H1 (cell line): ENCODE measurements at regions not wholly inside any gene's neighbourhood (a gene's known extent, or its start where the extent isn't known, plus 50 kb on each side); places are given as distances from the start of the nearest gene placed in this dataset.

Experiments used
- CTCF ChIA-PET: fragments of 300-600 bp; sonication (Branson Sonifier 250); formaldehyde crosslinking; loops from one replicate; lab custom pipeline; 2021; ENCODE audit not compliant: partially characterized antibody; lab: Charles Lee
- POLR2A ChIA-PET: fragments of 300-600 bp; sonication (Branson Sonifier 250); formaldehyde crosslinking; loops from one replicate; lab custom pipeline; 2021; ENCODE audit warnings: inconsistent platforms; ENCODE audit not compliant: partially characterized antibody; lab: Charles Lee
- DNase-seq, 2 experiments: peaks; one replicate each; pipeline versions ENCODE4 v3.0.0 to v3.0.0-alpha.2; 2010 to 2022; ENCODE audit warnings: low spot score in 2 of 2, low read depth in 1 of 2, mixed read lengths in 1 of 2
- FAIRE-seq: peaks from 2 replicates; lab custom pipeline; 2011; peaks lifted over from hg19 to GRCh38; lab: Jason Lieb, UNC
- H2AFZ ChIP-seq: 2 replicates; pipeline ENCODE4 v1.8.1; 2012; ENCODE audit warnings: low read length, inconsistent platforms
- H2AK5ac ChIP-seq: 2 replicates; pipeline ENCODE4 v1.6.1; 2013; ENCODE audit warnings: low read depth, low read length
- H2BK120ac ChIP-seq: replicated peaks from 2 replicates; pipeline ENCODE3; 2013; ENCODE audit warnings: low read depth, low read length, inconsistent platforms
- H2BK12ac ChIP-seq: 2 replicates; pipeline ENCODE4 v1.6.1; 2013; ENCODE audit warnings: low read depth, low read length
- H2BK15ac ChIP-seq: 2 replicates; pipeline ENCODE4 v1.6.1; 2013; ENCODE audit warnings: low read length
- H2BK20ac ChIP-seq: 2 replicates; pipeline ENCODE4 v1.6.1; 2013; ENCODE audit warnings: low read length
- H2BK5ac ChIP-seq: 2 replicates; pipeline ENCODE4 v1.6.1; 2013; ENCODE audit warnings: low read depth, low read length
- H3K14ac ChIP-seq: 2 replicates; pipeline ENCODE4 v1.6.1; 2013; ENCODE audit warnings: inconsistent platforms; ENCODE audit not compliant: insufficient read length
- H3K18ac ChIP-seq: 2 replicates; pipeline ENCODE4 v1.6.1; 2013; ENCODE audit warnings: low read length; ENCODE audit errors: extremely low read depth
- H3K23ac ChIP-seq: 2 replicates; pipeline ENCODE4 v1.6.1; 2013; ENCODE audit warnings: inconsistent platforms; ENCODE audit not compliant: insufficient read length
- H3K23me2 ChIP-seq: 2 replicates; pipeline ENCODE4 v1.6.1; 2013; ENCODE audit warnings: low read depth, low read length
- H3K27ac ChIP-seq: 2 replicates; pipeline ENCODE4 v1.6.1; 2011; ENCODE audit warnings: low read depth, low read length, inconsistent platforms
- H3K27me3 ChIP-seq, 4 experiments: replicated peaks in 1 of 4; 1 replicate in 1 of 4; 2 replicates in 3 of 4; pipeline versions ENCODE4 v1.6.1 to v1.8.1; 2011 to 2013; ENCODE audit warnings: low read length in 3 of 4, mild to moderate bottlenecking in 3 of 4, inconsistent platforms in 2 of 4, mixed read lengths in 2 of 4, moderate library complexity in 1 of 4; ENCODE audit not compliant: control insufficient read depth in 3 of 4, insufficient read depth in 3 of 4; ENCODE audit errors: extremely low read depth in 1 of 4
- H3K36me3 ChIP-seq, 4 experiments: 2 replicates each; pipeline versions ENCODE4 v1.6.1 to v1.8.1; 2011 to 2013; ENCODE audit warnings: mild to moderate bottlenecking in 4 of 4, low read length in 3 of 4, moderate library complexity in 2 of 4, control low read depth in 1 of 4, inconsistent platforms in 1 of 4; ENCODE audit not compliant: insufficient read depth in 4 of 4, control insufficient read depth in 2 of 4
- H3K4ac ChIP-seq: replicated peaks from 2 replicates; pipeline ENCODE3; 2013; ENCODE audit warnings: low read length, low read depth, mixed read lengths, inconsistent platforms; ENCODE audit not compliant: insufficient read length
- H3K4me1 ChIP-seq, 4 experiments: replicated peaks in 1 of 4; 1 replicate in 1 of 4; 2 replicates in 3 of 4; pipeline versions ENCODE4 v1.6.1 to v1.8.1; 2011 to 2013; ENCODE audit warnings: low read length in 3 of 4, inconsistent platforms in 2 of 4, mixed read lengths in 1 of 4; ENCODE audit not compliant: insufficient read depth in 4 of 4, control insufficient read depth in 3 of 4
- H3K4me2 ChIP-seq, 2 experiments: 2 replicates each; pipeline versions ENCODE4 v1.6.1 to v1.8.1; 2011 to 2013; ENCODE audit warnings: low read depth in 2 of 2, low read length in 2 of 2, control low read depth in 1 of 2, inconsistent platforms in 1 of 2, mild to moderate bottlenecking in 1 of 2; ENCODE audit not compliant: insufficient read depth in 1 of 2
- H3K4me3 ChIP-seq, 4 experiments: fragments of 200-600, 300-600 bp in 1 of 4; sonication (generic), shearing (Covaris generic), sonication (Bioruptor Twin) in 1 of 4; 2 replicates each; pipeline versions ENCODE4 v1.5.1 to v1.8.1; 2011 to 2016; ENCODE audit warnings: low read length in 4 of 4, low read depth in 3 of 4, control low read depth in 2 of 4, inconsistent platforms in 2 of 4, mild to moderate bottlenecking in 2 of 4, mixed read lengths in 1 of 4, moderate library complexity in 1 of 4; ENCODE audit not compliant: insufficient read depth in 2 of 4; ENCODE audit errors: extremely low read depth in 1 of 4
- H3K56ac ChIP-seq: replicated peaks from 2 replicates; pipeline ENCODE3; 2013; ENCODE audit warnings: low read depth, mild to moderate bottlenecking, mixed read lengths, low read length, inconsistent platforms; ENCODE audit not compliant: insufficient read length
- H3K79me1 ChIP-seq: 2 replicates; pipeline ENCODE4 v1.6.1; 2013; ENCODE audit warnings: low read depth, low read length, control low read depth
- H3K79me2 ChIP-seq, 2 experiments: 2 replicates each; pipeline versions ENCODE4 v1.6.1 to v1.8.1; 2012 to 2013; ENCODE audit warnings: low read length in 2 of 2, mild to moderate bottlenecking in 2 of 2, inconsistent platforms in 1 of 2; ENCODE audit not compliant: insufficient read depth in 2 of 2, control insufficient read depth in 1 of 2
- H3K9ac ChIP-seq, 4 experiments: replicated peaks in 1 of 4; 1 replicate in 1 of 4; 2 replicates in 3 of 4; pipeline versions ENCODE4 v1.6.1 to v1.8.1; 2011 to 2013; ENCODE audit warnings: low read depth in 3 of 4, low read length in 3 of 4, control low read depth in 2 of 4, mild to moderate bottlenecking in 2 of 4, moderate library complexity in 2 of 4, inconsistent platforms in 1 of 4; ENCODE audit errors: extremely low read depth in 1 of 4
- H3K9me3 ChIP-seq, 2 experiments: 2 replicates each; pipeline versions ENCODE4 v1.6.1 to v1.8.1; 2012 to 2013; ENCODE audit warnings: mild to moderate bottlenecking in 2 of 2, moderate library complexity in 2 of 2, control low read depth in 1 of 2, inconsistent platforms in 1 of 2, low read depth in 1 of 2, low read length in 1 of 2, mixed read lengths in 1 of 2; ENCODE audit not compliant: insufficient read depth in 2 of 2
- H4K20me1 ChIP-seq, 2 experiments: replicated peaks in 1 of 2; 2 replicates each; pipeline versions ENCODE3 to v1.8.1; 2011 to 2013; ENCODE audit warnings: inconsistent platforms in 2 of 2, low read length in 2 of 2, mild to moderate bottlenecking in 1 of 2; ENCODE audit not compliant: insufficient read depth in 2 of 2, control insufficient read depth in 1 of 2
- H4K5ac ChIP-seq: 2 replicates; pipeline ENCODE4 v1.6.1; 2013; ENCODE audit warnings: low read length, low read depth, mixed read lengths, inconsistent platforms; ENCODE audit not compliant: insufficient read length
- H4K8ac ChIP-seq: 2 replicates; pipeline ENCODE4 v1.8.0; 2013; ENCODE audit warnings: mild to moderate bottlenecking, moderate library complexity, low read length, inconsistent platforms; ENCODE audit not compliant: insufficient read depth; ENCODE audit errors: extremely low read depth
- H4K91ac ChIP-seq: replicated peaks from 2 replicates; pipeline ENCODE3; 2013; ENCODE audit warnings: low read length, mixed read lengths, inconsistent platforms; ENCODE audit not compliant: insufficient read length
- ASH2L ChIP-seq: fragments of 200-600, 300-600 bp; sonication (generic); IDR thresholded peaks from one replicate; pipeline ENCODE4 v1.7.1; 2017; ENCODE audit warnings: low read length
- BACH1 ChIP-seq: IDR thresholded peaks from 2 replicates; pipeline ENCODE4 v1.6.1; 2012; ENCODE audit warnings: low read length, improper control_type of control experiment
- BCL11A ChIP-seq, 2 experiments: IDR thresholded peaks; one replicate each; pipeline ENCODE4 v1.6.1; 2011; ENCODE audit warnings: low read depth in 2 of 2, low read length in 2 of 2, mild to moderate bottlenecking in 2 of 2
- CHD2 ChIP-seq: IDR thresholded peaks from 2 replicates; pipeline ENCODE4 v1.6.1; 2012; ENCODE audit warnings: low read length, improper control_type of control experiment
- EP300 ChIP-seq, 2 experiments: IDR thresholded peaks; 1 replicate in 1 of 2; 2 replicates in 1 of 2; pipeline ENCODE4 v1.6.1; 2011 to 2012; ENCODE audit warnings: low read depth in 2 of 2, low read length in 2 of 2, mild to moderate bottlenecking in 2 of 2, borderline replicate concordance in 1 of 2, inconsistent platforms in 1 of 2, moderate library complexity in 1 of 2
- GABPA ChIP-seq: IDR thresholded peaks from 2 replicates; pipeline ENCODE4 v1.6.1; 2011; ENCODE audit warnings: mild to moderate bottlenecking, low read length, moderate library complexity, borderline replicate concordance; ENCODE audit not compliant: insufficient read depth
- KDM1A ChIP-seq: fragments of 200-600, 300-600 bp; sonication (generic); IDR thresholded peaks from 2 replicates; pipeline ENCODE4 v1.7.1; 2016; ENCODE audit warnings: mild to moderate bottlenecking, low read length, borderline replicate concordance
- MAFK ChIP-seq: IDR thresholded peaks from 2 replicates; pipeline ENCODE4 v1.6.1; 2012; ENCODE audit warnings: low read depth, mild to moderate bottlenecking, improper control_type of control experiment, low read length
- RAD21 ChIP-seq, 2 experiments: IDR thresholded peaks in 1 of 2; conservative IDR thresholded peaks in 1 of 2; 2 replicates each; pipeline ENCODE4 v1.6.1; 2011; ENCODE audit warnings: low read depth in 2 of 2, low read length in 2 of 2, improper control_type of control experiment in 1 of 2, inconsistent platforms in 1 of 2, mild to moderate bottlenecking in 1 of 2, moderate library complexity in 1 of 2
- SIRT6 ChIP-seq: IDR thresholded peaks from one replicate; pipeline ENCODE4 v1.7.1; 2012; ENCODE audit warnings: low read length, inconsistent platforms
- SP2 ChIP-seq: IDR thresholded peaks from 2 replicates; pipeline ENCODE4 v1.6.1; 2012; ENCODE audit warnings: mild to moderate bottlenecking, low read length, inconsistent platforms
- SP4 ChIP-seq: IDR thresholded peaks from 2 replicates; pipeline ENCODE4 v1.6.1; 2012; ENCODE audit warnings: low read length, inconsistent platforms
- TBP ChIP-seq: IDR thresholded peaks from 2 replicates; pipeline ENCODE4 v1.6.1; 2011; ENCODE audit warnings: low read depth, low read length, improper control_type of control experiment
- TCF12 ChIP-seq: IDR thresholded peaks from 2 replicates; pipeline ENCODE4 v1.6.1; 2011; ENCODE audit warnings: low read depth, mild to moderate bottlenecking, low read length
- TEAD4 ChIP-seq: IDR thresholded peaks from 2 replicates; pipeline ENCODE4 v1.6.1; 2012; ENCODE audit warnings: low read depth, low read length, inconsistent platforms, mixed read lengths
- ZNF274 ChIP-seq: IDR thresholded peaks from 2 replicates; pipeline ENCODE4 v1.7.0; 2012; ENCODE audit warnings: low read length, borderline replicate concordance; ENCODE audit errors: extremely low read depth
- WGBS, 2 experiments: shearing (Covaris generic) in 1 of 2; methylation state at CpG; one replicate each; pipeline versions ENCODE4 v1.1.6 to v1.1.7; 2013 to 2015; ENCODE audit warnings: low lambda C conversion rate in 2 of 2, mixed read lengths in 2 of 2, inconsistent platforms in 1 of 2, low coverage in 1 of 2, missing lambda C conversion rate in 1 of 2; ENCODE audit not compliant: insufficient replicate concordance in 2 of 2, insufficient coverage in 1 of 2, insufficient read length in 1 of 2; ENCODE audit errors: extremely low coverage in 1 of 2, missing lambda C conversion rate in 1 of 2; 5-methylcytosine and 5-hydroxymethylcytosine counted together

DNA sequence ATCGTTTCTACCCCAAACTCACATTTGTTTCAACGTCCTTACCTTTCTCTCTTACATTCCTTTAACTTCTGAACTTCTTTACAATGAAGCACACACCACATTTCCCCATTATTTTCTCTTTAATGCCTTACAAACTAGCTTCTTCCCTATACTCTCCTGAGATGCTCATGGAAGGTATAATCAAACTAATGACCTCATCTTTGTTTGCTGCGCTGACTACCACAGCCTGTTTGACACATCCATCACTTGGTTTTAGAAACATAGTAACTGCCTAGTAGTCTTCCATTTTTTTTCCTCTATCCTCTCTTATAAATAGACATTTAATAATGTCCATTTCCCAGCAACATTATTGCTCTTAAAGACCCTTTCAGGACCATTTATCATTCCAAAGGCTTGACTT, 230.5 kb upstream of the LRTM1 start:
- no peak overlapping the region for H3K9ac ChIP-seq

More for the DNA sequence above, 230.5 kb upstream of the LRTM1 start:
- ChIA-PET POLR2A (no interaction called here), CTCF (interaction anchor here (0.7 to 1.7 kb wide), 2 partner anchors 17 to 22 kb away, joined by 3 to 8 read pairs; no protein-coding TSS in a partner anchor)
- Histone ChIP-seq H3K4me2 (no peak overlapping the region), H4K20me1 (no peaks in the 10 kb centered on the region), H3K27ac (no peak overlapping the region), H4K5ac (no peak overlapping the region), H3K4ac (no peak overlapping the region), H3K4me1 (no peaks in the 10 kb centered on the region), H3K79me1 (no peaks in the 10 kb centered on the region), H3K18ac (no peak overlapping the region), H3K56ac (no peak overlapping the region), H3K23ac (no peak overlapping the region), H4K8ac (no peak overlapping the region), H4K91ac (no peak overlapping the region), H3K27me3 (no peaks in the 10 kb centered on the region), H2BK20ac (no peak overlapping the region), H3K14ac (no peak overlapping the region), H3K79me2 (no peaks in the 10 kb centered on the region), H2AK5ac (no peak overlapping the region), H3K4me3 (no peak overlapping the region), H3K23me2 (no peaks in the 10 kb centered on the region; the same call in 1 of the 2 replicates), H2BK12ac (no peak overlapping the region), H3K9me3 (no peaks in the 10 kb centered on the region), H3K36me3 (no peaks in the 10 kb centered on the region), H2AFZ (no peak overlapping the region), H2BK5ac (no peak overlapping the region), H2BK120ac (no peak overlapping the region), H2BK15ac (no peak overlapping the region)
- 81 to 100% methylated on average over 1 to 3 of the region's 3 CpGs for WGBS, 2 experiments
- no peak for FAIRE-seq
- TF ChIP-seq RAD21 (IDR thresholded peaks at IDR 0.05 in 1 of 2, conservative IDR thresholded peaks at IDR 0.05 in 1 of 2; ENCODE audit: low read depth in 2 of 2, low read length in 2 of 2) (no peak), SIRT6 (no peak), CHD2 (no peak), GABPA (no peak), SP2 (no peak), BACH1 (no peak), MAFK (no peak), TCF12 (no peak), KDM1A (no peak), BCL11A (IDR thresholded peaks at IDR 0.05; ENCODE audit: low read depth in 2 of 2, low read length in 2 of 2) (no peak), ASH2L (no peak), TEAD4 (no peak), EP300 (IDR thresholded peaks at IDR 0.05; ENCODE audit: borderline replicate concordance in 1 of 2, low read depth in 2 of 2, low read length in 2 of 2) (no peak), ZNF274 (no peak), TBP (no peak), SP4 (no peak)
- no peak for DNase-seq
